Pancreas (tissue), 10 donors: ENCODE measurements at regions not wholly inside any gene's neighbourhood (a gene's known extent, or its start where the extent isn't known, plus 50 kb on each side); places are given as distances from the start of the nearest gene placed in this dataset.

Experiments
- ATAC-seq, 4 donors: fragments of 200-7000 bp; cut with Tn5 transposase; one replicate each; pipeline versions ENCODE4 v1.8.0 to v1.9.1; 2020; ENCODE audit warnings: mild to moderate bottlenecking in 4 of 4, moderate library complexity in 4 of 4
- DNase-seq, 6 donors: peaks; one replicate each; pipeline ENCODE4 v3.0.0-alpha.2; 2020
- FAIRE-seq: peaks from 2 replicates; lab custom pipeline; 2012; peaks lifted over from hg19 to GRCh38; lab: Jason Lieb, UNC
- H3K27ac ChIP-seq, 4 donors: fragments of 200-600 bp; sonication (generic); 1 replicate in 3 of 4; 2 replicates in 1 of 4; pipeline versions ENCODE4 v1.5.0 to v1.8.0; 2020
- H3K27me3 ChIP-seq, 4 donors: fragments of 200-600 bp; one replicate each; pipeline ENCODE4 v1.8.0; 2021
- H3K36me3 ChIP-seq, 3 donors: fragments of 200-600 bp; sonication (generic) in 1 of 3; one replicate each; pipeline versions ENCODE4 v1.5.0 to v1.8.0; 2020 to 2021
- H3K4me1 ChIP-seq, 3 donors: fragments of 200-600 bp; one replicate each; pipeline ENCODE4 v1.8.0; 2021
- H3K4me3 ChIP-seq, 4 donors: fragments of 200-600 bp; sonication (generic) in 2 of 4; one replicate each; pipeline versions ENCODE4 v1.5.0 to v1.8.0; 2020 to 2021
- H3K9me3 ChIP-seq, 4 donors: fragments of 200-600 bp; one replicate each; pipeline ENCODE4 v1.8.0; 2021
- WGBS, 2 donors: extraction: QIAGEN DNeasy Blood & Tissue Kit; methylation state at CpG; one replicate each; pipeline ENCODE4 v1.1.7; 2013; 5-methylcytosine and 5-hydroxymethylcytosine counted together
- intact Hi-C, 3 donors: fragments of 100-400 bp; cut with DNase I; formaldehyde crosslinking; loops; one replicate each; pipeline versions ENCODE4 v1.11.1 to v1.14.2; 2022
- TF ChIP-seq, protein P1 (sequence below), 4 donors: fragments of 200-600 bp; sonication (generic) in 3 of 4; IDR thresholded peaks; one replicate each; pipeline versions ENCODE4 v1.5.0 to v1.8.0; 2021; ENCODE audit warnings: antibody characterized with exemption in 4 of 4
- donor health status: healthy with polysubstance abuse.
- donor health status: DM: no; HTN: no; CAD: no; lungs with moderate emphysema.
- donor health status: DM: no; HTN: no; CAD: no.
- donor health status: control.
- donor health status: control.
- donor health status: Bipolar disorder and iron deficiency.
- donor health status: DM: yes; HTN: yes; CAD: no.
- donor health status: DM: no; HTN: no; CAD: no.
- donor health status: DM: no; HTN: no; CAD: no.
- donor health status: DM: yes; HTN: yes; CAD: no.

DNA sequence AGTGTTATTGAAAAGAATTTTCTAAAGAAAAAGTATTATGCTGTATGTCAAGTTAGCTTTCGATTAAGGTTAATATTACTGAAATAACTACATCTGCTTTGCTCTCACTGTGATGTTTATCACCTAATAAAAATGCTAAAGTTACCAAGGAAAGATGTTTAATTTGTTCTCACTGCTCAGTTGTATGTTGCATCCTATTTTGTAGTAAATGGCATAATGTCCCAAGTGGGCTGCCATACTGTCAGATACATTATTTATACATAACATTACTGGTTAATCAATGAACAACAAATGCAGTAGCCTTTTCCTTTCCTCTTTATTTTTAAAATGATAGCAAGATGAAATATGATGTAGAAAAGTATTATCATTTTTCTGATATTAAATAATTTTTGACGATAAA is 226.3 kb upstream of the DACH1 start:
- FAIRE-seq, result no peak
- intact Hi-C loops, result no loop called here
- Histone ChIP-seq H3K27ac (no peak overlapping the region), H3K36me3 (no peaks in the 10 kb centered on the region), H3K4me1 (no peaks in the 10 kb centered on the region), H3K4me3 (no peak overlapping the region), H3K27me3 (no peaks in the 10 kb centered on the region), H3K9me3 (no peaks in the 10 kb centered on the region)
- 93 to 98% methylated on average over 2 of the region's 2 CpGs for WGBS, 2 donors
- ATAC-seq, result no peak
- TF ChIP-seq, protein P1, sequence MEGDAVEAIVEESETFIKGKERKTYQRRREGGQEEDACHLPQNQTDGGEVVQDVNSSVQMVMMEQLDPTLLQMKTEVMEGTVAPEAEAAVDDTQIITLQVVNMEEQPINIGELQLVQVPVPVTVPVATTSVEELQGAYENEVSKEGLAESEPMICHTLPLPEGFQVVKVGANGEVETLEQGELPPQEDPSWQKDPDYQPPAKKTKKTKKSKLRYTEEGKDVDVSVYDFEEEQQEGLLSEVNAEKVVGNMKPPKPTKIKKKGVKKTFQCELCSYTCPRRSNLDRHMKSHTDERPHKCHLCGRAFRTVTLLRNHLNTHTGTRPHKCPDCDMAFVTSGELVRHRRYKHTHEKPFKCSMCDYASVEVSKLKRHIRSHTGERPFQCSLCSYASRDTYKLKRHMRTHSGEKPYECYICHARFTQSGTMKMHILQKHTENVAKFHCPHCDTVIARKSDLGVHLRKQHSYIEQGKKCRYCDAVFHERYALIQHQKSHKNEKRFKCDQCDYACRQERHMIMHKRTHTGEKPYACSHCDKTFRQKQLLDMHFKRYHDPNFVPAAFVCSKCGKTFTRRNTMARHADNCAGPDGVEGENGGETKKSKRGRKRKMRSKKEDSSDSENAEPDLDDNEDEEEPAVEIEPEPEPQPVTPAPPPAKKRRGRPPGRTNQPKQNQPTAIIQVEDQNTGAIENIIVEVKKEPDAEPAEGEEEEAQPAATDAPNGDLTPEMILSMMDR (IDR thresholded peaks at IDR 0.05), result no peak
- DNase-seq, result no peak

DNA sequence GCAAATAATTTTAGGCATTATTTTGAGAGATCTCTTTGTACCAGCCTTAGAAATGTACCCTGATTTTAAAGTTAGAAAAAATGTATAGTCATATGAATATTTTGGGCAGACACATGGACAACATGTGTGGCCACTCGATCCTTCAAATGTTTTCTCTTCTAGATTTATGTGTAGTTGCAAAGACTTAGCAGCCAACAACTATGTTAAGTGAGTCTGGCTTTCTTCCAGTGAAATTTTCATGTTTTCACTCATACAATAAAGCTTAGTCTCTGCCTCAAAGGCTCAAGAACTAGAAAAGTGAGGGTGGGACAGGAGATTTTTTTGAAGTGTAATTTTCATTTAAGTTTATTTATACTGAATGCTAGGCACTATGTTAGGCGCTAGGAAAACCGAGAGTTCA is 207.7 kb upstream of the DACH1 start:
- no peaks in the 10 kb centered on the region for H3K9me3 ChIP-seq
- TF ChIP-seq, protein P1 (IDR thresholded peaks at IDR 0.05), result no peak
- DNase-seq, result no peak
- no peak overlapping the region for H3K27ac ChIP-seq
- no peaks in the 10 kb centered on the region for H3K36me3 ChIP-seq
- no peaks in the 10 kb centered on the region for H3K4me1 ChIP-seq
- no peak overlapping the region for H3K4me3 ChIP-seq
- ATAC-seq, result no peak
- no peaks in the 10 kb centered on the region for H3K27me3 ChIP-seq
- FAIRE-seq, result no peak
- 78 to 81% methylated on average over 3 of the region's 3 CpGs for WGBS, 2 donors
- intact Hi-C loops, result no loop called here

DNA sequence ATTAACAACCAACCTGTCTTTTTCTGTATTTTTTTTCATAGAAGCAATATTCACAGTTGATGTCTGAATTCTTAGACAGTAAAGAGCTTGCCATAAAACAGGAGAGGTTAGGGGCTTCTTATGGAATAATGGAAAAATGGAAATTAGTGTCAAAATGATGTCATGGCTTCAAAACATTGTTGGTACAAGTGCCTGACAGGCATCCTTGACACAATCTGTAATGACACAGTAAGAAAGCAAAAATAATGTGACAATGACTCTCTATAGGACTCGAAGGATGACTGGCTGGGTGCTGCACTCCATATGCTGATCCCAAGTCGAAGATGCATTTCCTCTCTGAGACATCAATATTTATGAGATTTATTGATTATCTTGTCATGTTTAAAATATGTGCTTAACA is 205.3 kb upstream of the DACH1 start:
- Histone ChIP-seq H3K36me3 (no peaks in the 10 kb centered on the region), H3K4me3 (no peak overlapping the region), H3K9me3 (no peaks in the 10 kb centered on the region), H3K4me1 (no peaks in the 10 kb centered on the region), H3K27ac (no peak overlapping the region), H3K27me3 (no peaks in the 10 kb centered on the region)
- DNase-seq (no peak), FAIRE-seq (no peak), ATAC-seq (no peak)
- WGBS, 2 donors, result 68 to 80% methylated on average over 2 of the region's 2 CpGs
- TF ChIP-seq, protein P1 (IDR thresholded peaks at IDR 0.05), result no peak
- intact Hi-C loops, result no loop called here

DNA sequence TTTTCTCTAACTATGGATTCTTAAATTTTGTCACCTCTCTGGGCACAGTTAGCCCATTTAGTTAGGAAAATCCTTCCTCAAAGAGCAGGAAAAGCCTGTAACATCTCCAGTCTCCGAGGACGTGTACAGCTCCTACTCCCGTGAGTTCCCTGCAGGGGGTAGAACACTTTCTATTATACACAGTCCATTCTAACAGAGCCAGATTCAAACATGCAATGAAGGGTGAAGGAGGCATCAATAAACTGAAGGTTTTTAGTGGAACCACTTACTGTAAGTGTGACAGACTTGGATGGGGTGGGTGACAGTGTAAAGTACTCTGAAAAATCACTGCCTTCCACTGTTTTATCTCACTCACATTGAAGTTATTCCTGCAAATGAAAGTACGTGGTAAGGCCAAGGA is 204.7 kb upstream of the DACH1 start:
- DNase-seq, result no peak
- TF ChIP-seq, protein P1 (IDR thresholded peaks at IDR 0.05), result no peak
- Histone ChIP-seq H3K36me3 (no peaks in the 10 kb centered on the region), H3K27ac (no peak overlapping the region), H3K27me3 (no peaks in the 10 kb centered on the region), H3K9me3 (no peaks in the 10 kb centered on the region), H3K4me1 (no peaks in the 10 kb centered on the region), H3K4me3 (no peak overlapping the region)
- intact Hi-C loops, result no loop called here
- 55 to 62% methylated on average over 4 of the region's 4 CpGs for WGBS, 2 donors
- no peak for ATAC-seq
- no peak for FAIRE-seq

DNA sequence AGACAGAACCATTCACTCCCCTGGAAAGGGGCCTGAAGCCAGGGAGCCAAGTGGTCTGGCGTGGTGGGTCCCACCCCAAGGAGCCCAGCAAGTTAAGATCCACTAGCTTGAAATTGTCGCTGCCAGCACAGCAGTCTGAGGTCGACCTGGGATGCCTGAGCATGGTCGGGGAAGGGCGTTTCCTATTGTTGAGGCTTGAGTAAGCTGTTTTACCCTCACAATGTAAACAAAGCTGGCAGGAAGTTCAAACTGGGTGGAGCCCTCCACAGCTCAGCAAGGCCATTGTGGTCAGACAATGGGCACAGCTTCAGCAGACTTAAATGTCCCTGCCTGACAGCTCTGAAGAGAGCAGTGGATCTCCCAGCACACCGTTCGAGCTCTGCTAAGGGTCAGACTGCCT is 195.6 kb upstream of the DACH1 start:
- intact Hi-C loops, result no loop called here
- no peak overlapping the region for H3K27ac ChIP-seq
- ATAC-seq (no peak), DNase-seq (peak in 2 of 6 donors; percentile 21 to 40), FAIRE-seq (no peak)
- H3K9me3 ChIP-seq, result no peaks in the 10 kb centered on the region
- H3K4me3 ChIP-seq, result no peak overlapping the region
- TF ChIP-seq, protein P1 (IDR thresholded peaks at IDR 0.05), result no peak
- no peaks in the 10 kb centered on the region for H3K4me1 ChIP-seq
- no peaks in the 10 kb centered on the region for H3K27me3 ChIP-seq
- H3K36me3 ChIP-seq, result no peaks in the 10 kb centered on the region
- WGBS, 2 donors, result 72 to 73% methylated on average over 7 of the region's 7 CpGs
